NT2/D1 (cell line): ENCODE measurements at regions not wholly inside any gene's neighbourhood (a gene's known extent, or its start where the extent isn't known, plus 50 kb on each side); places are given as distances from the start of the nearest gene placed in this dataset.

ENCODE experiments used
- SUZ12 ChIP-seq: IDR thresholded peaks from 2 replicates; pipeline ENCODE4 v1.6.1; 2011; ENCODE audit not compliant: insufficient read length, insufficient read depth; ENCODE audit errors: extremely low read depth
- YY1 ChIP-seq: IDR thresholded peaks from 2 replicates; pipeline ENCODE4 v1.6.1; 2011; ENCODE audit not compliant: insufficient read length, insufficient read depth
- ZNF274 ChIP-seq: IDR thresholded peaks from 2 replicates; pipeline ENCODE4 v1.6.1; 2011; ENCODE audit warnings: mild to moderate bottlenecking, low read depth, low read length

GRCh38 chr11:23957314-23957713, 539.5 kb upstream of the LUZP2 start:
- no peak for TF ChIP-seq ZNF274
- TF ChIP-seq YY1 = no peak
- no peak for TF ChIP-seq SUZ12
